ENCODE measurements at regions not wholly inside any gene's neighbourhood (a gene's known extent, or its start where the extent isn't known, plus 50 kb on each side); places are given as distances from the start of the nearest gene placed in this dataset.

GRCh38 chr2:13102397-13103063 lies 385.8 kb downstream of the TRIB2 start:
- Histone ChIP-seq H3K4me1 (peaks cover 16% of the 10 kb centered on the region), H3K27me3 (no peaks in the 10 kb centered on the region), H3K4me3 (no peak overlapping the region), H3K36me3 (ENCODE audit: low read depth, missing control alignments) (no peaks in the 10 kb centered on the region), H3K9me3 (no peaks in the 10 kb centered on the region), H3K27ac (peak overlapping the region; percentile 8 to 43)
- intact Hi-C loops (cut with DNase I; ENCODE audit: low total_unique reads), result no loop called here
- DNase-seq, result peak; percentile 36
- TF ChIP-seq, protein P1, sequence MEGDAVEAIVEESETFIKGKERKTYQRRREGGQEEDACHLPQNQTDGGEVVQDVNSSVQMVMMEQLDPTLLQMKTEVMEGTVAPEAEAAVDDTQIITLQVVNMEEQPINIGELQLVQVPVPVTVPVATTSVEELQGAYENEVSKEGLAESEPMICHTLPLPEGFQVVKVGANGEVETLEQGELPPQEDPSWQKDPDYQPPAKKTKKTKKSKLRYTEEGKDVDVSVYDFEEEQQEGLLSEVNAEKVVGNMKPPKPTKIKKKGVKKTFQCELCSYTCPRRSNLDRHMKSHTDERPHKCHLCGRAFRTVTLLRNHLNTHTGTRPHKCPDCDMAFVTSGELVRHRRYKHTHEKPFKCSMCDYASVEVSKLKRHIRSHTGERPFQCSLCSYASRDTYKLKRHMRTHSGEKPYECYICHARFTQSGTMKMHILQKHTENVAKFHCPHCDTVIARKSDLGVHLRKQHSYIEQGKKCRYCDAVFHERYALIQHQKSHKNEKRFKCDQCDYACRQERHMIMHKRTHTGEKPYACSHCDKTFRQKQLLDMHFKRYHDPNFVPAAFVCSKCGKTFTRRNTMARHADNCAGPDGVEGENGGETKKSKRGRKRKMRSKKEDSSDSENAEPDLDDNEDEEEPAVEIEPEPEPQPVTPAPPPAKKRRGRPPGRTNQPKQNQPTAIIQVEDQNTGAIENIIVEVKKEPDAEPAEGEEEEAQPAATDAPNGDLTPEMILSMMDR (IDR thresholded peaks at IDR 0.05), result no peak
- TF ChIP-seq POLR2A (IDR thresholded peaks at IDR 0.05), result no peak
- 28 to 33% methylated on average over 4 of the region's 4 CpGs for WGBS, 2 donors

DNA sequence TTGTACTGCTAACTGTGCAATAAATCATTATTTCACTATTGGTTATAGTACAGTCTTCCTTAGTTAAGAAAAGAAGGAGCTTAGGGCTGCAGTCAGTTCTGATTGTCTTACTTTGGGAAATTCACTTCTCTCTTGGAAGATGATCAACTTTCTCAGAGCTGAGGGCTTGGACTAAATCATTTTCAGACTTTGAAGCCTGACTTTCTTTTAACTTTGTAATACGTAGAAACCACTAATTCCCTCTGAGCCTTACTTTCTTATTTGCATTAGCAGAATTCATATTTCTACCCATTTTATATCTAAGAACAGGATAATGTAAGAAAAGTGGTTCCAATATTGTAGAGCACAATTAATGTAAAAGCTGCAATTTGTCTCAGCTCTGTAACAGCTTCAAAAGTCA lies 386.4 kb downstream of the TRIB2 start:
- H3K36me3 ChIP-seq (ENCODE audit: low read depth, missing control alignments), result no peaks in the 10 kb centered on the region
- DNase-seq, result no peak
- WGBS, 2 donors, result 63 to 69% methylated on average over 1 of the region's 1 CpG
- TF ChIP-seq, protein P1 (IDR thresholded peaks at IDR 0.05), result no peak
- TF ChIP-seq POLR2A (IDR thresholded peaks at IDR 0.05), result no peak
- H3K27me3 ChIP-seq, result no peaks in the 10 kb centered on the region
- no peaks in the 10 kb centered on the region for H3K9me3 ChIP-seq
- peak overlapping the region in 1 of 2 donors; percentile 8 for H3K27ac ChIP-seq
- intact Hi-C loops (cut with DNase I; ENCODE audit: low total_unique reads), result no loop called here
- H3K4me3 ChIP-seq, result no peak overlapping the region
- peaks cover 16% of the 10 kb centered on the region for H3K4me1 ChIP-seq

- H3K27ac ChIP-seq, result no peak overlapping the region
- no peaks in the 10 kb centered on the region for H3K27me3 ChIP-seq
- intact Hi-C loops (cut with DNase I; ENCODE audit: low total_unique reads), result no loop called here
- peaks cover 16% of the 10 kb centered on the region for H3K4me1 ChIP-seq
- TF ChIP-seq, protein P1 (IDR thresholded peaks at IDR 0.05), result no peak
- TF ChIP-seq POLR2A (IDR thresholded peaks at IDR 0.05), result no peak
- H3K9me3 ChIP-seq, result no peaks in the 10 kb centered on the region
- no peak for DNase-seq
- H3K36me3 ChIP-seq (ENCODE audit: low read depth, missing control alignments), result no peaks in the 10 kb centered on the region
- no peak overlapping the region for H3K4me3 ChIP-seq
- 69 to 73% methylated on average over 5 of the region's 5 CpGs for WGBS, 2 donors
These were observed 387.2 kb downstream of the TRIB2 start for GRCh38 chr2:13103778-13104493.

DNA sequence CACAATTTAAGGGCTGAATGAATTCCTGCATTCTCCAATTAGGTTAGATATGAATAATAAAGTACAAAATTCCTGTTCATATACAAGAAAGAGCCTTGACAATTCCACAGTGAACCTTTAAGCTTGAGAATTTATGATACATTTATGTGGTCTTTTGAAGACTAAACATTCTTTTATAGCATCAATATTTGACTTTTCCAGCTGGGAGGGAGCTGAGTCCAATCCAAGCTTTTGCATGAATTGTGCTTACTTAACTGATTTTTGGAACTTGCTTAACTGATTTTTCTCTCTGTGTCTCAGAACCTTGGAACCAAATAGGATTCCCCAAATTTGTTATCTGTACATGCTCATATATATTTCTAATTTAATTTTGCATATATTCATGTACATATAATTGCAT lies 388.0 kb downstream of the TRIB2 start:
- no peak for DNase-seq
- Histone ChIP-seq H3K27ac (no peak overlapping the region), H3K27me3 (no peaks in the 10 kb centered on the region), H3K9me3 (no peaks in the 10 kb centered on the region), H3K4me1 (peaks cover 16% of the 10 kb centered on the region), H3K4me3 (no peak overlapping the region), H3K36me3 (ENCODE audit: low read depth, missing control alignments) (no peaks in the 10 kb centered on the region)
- intact Hi-C loops (cut with DNase I; ENCODE audit: low total_unique reads), result no loop called here
- TF ChIP-seq, protein P1 (IDR thresholded peaks at IDR 0.05), result no peak
- no peak for TF ChIP-seq POLR2A (IDR thresholded peaks at IDR 0.05)

Data from testis (tissue), 2 donors.